GF-D8 (cell line): ENCODE measurements at regions not wholly inside any gene's neighbourhood (a gene's known extent, or its start where the extent isn't known, plus 50 kb on each side); places are given as distances from the start of the nearest gene placed in this dataset.
"Not testable (repeated sequence)": the region's sequence is repeated elsewhere in the genome, so short reads cannot be mapped to it uniquely, and the experiment has no call there.

Source experiments
- DNase-seq: peaks from one replicate; lab custom pipeline; 2025; lab: John Stamatoyannopoulos, UW

DNA sequence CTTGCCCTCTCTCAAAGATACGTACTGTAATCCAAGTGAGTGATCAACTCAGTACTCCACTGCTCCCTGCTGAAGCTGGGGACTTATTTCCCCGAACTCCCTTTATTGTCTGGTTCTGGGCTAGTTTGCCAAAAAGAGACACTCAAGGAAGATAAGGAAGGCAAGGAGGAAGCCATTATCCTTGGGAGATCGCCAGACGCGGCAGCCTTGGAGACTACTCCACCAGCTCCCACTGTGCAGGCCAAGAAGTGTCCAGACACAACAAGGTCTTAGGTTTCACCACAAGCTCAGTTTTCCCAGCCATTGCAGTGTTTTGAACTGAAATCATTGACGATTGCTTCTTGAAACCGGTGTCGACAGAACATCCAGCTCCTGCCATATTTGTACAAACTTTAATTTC is 439.6 kb upstream of the UBE2E3 start:
- DNase-seq: no peak

GRCh38 chr2:180539541-180539940 is 440.9 kb upstream of the UBE2E3 start:
- DNase-seq: peak; percentile 54

- DNase-seq: no peak
Observed at GRCh38 chr2:180535289-180535688, 445.1 kb upstream of the UBE2E3 start.

DNA sequence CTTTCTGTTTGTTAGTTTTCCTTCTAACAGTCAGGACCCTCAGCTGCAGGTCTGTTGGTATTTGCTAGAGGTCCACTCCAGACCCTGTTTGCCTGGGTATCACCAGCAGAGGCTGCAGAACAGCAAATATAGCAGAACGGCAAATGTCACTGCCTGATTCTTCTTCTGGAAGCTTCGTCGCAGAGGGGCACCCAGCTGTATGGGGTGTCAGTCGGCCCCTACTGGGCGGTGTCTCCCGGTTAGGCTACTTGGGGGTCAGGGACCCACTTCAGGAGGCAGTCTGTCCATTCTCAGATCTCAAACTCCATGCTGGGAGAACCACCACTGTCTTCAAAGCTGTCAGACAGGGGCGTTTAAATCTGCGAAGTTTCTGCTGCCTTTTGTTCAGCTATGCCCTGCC is 448.6 kb upstream of the UBE2E3 start:
- not testable (repeated sequence) for DNase-seq

GRCh38 chr2:180524499-180524898 is 455.9 kb upstream of the UBE2E3 start:
- DNase-seq: no peak

DNA sequence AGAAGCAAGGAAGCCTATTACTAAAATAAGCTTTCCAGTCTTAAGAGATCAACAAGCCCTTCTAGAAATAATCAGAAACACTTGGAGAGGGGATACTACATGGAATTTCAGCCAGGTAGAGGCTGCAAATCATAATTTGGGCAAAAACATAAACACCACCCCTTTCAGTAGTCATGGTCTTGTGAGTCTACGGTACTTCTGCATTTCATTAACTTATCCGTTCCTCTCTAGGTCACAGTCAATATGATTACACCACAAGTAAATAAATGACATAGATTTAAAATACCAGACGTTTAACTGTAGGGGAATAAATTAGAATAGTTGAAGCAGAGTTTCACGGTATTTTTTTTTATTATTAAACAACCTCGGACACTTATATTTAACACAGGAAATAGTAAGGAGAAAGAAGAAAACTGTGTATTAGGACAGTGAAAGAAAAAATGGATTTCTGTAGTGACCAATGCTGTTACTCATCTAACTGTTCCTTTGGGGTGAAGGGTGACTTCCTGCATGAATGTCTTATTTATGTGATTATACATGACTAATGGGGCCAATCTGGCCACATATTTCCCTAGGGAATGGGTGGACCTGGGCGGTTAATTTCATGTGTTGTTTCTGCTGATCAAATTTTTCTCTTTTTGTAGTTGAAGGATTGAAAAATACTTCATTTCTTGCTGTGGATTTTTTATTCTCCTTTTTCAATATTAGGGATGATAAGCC is 456.6 kb upstream of the UBE2E3 start:
- no peak for DNase-seq

GRCh38 chr2:180520921-180521581 is 459.4 kb upstream of the UBE2E3 start:
- DNase-seq: no peak

DNA sequence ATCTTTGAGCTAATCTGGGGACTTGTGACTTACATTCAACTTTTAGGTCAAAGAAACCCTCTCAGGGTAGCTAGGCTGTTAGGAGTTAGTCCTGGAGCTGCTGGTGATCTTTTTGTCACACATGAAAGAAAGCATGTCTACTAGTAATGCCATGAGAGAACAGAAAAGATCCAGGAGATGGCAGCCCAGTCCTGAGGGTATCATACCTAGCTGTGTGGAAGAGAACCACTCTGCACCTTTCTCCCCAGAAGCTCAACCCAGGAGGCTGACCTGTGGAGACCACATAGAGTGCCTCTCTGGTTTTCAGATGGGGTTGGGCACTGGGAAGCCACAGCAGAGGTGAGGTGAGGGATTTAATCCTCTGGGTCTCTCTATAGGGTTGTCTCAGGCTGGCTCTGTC is 460.2 kb upstream of the UBE2E3 start:
- DNase-seq: no peak

DNA sequence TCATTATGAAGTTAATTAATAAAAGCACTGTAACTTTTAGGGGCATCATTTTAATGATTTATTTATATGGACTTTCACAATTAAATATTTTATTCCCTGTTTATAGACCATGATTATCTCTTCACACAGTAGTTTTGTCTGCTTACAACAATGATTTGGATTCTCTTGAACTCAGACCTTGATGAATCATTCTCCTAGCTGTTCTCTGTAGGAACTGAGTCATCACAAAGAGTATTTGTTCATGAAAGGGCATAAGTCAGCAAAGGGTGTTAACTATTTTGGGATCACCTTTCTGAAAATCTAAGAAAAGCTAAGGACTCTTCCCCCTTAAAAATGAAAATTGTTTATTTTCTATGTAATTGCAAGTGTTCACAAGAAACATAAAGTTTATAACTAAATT is 461.1 kb upstream of the UBE2E3 start:
- DNase-seq: no peak

DNA sequence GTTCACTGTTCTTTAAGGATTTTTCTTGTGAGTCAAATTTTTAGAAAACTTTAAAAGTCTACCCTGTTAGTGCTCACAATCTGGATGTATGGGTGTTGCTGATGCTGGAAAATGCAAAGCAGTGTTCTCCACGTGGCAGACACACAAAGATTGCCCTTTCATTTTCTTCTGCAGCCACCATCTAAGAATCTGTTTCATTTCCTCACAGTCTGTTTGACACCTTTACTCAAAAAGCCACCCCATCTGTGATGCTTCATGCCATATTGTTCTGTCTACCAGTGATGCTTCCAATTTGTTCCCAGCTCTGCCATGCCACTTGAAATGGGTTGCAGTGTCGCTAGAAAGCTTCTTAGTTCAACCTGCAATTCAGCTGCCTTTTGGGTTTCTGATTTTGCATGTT is 464.2 kb upstream of the UBE2E3 start:
- no peak for DNase-seq

- DNase-seq: no peak
Observed at GRCh38 chr2:180513389-180513788, 467.0 kb upstream of the UBE2E3 start.

- DNase-seq: no peak
Observed at GRCh38 chr2:180508458-180508857, 471.9 kb upstream of the UBE2E3 start.

DNA sequence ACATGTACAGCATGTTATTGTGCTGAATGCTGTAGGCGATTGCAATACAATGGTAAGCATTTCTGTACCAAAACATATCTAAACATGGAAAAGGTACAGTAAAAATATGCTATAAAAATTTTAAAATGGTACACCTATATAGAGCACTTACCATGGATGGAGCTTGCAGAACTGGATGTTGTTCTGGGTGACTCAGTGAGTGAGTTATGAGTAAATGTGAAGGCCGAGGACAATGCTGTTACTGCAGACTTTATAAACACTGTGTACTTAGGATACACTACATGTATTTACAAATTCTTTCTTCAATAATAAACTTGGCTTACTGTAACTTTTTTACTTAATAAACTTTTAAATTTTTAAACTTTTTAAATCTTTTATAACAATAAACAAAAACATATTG is 473.4 kb upstream of the UBE2E3 start:
- DNase-seq: no peak

- no peak for DNase-seq
Observed at GRCh38 chr2:180505203-180505602, 475.2 kb upstream of the UBE2E3 start.

DNA sequence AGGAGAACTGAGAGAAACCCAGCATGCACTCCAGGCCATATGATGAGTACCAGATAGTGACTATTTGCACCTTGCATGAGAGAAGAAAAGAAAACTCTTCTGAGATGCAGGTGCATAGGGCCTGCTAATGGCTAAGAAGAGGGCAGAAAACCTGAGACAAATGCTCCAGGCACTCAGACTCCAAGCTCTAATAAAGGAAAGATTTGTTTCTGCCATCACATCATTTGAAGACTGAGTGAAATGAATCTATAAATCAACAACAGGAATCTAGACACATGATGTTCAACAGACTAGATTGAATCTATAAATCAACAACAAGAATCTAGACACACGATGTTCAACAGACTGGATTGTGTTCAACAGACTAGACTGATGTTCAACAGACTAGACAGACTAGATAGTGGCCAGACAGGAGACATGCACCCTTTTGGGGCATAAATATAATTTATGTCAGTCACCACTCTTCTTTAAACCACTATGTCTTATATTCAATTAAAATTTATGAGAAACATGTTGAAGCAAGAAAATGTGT is 482.7 kb upstream of the UBE2E3 start:
- DNase-seq: no peak

DNA sequence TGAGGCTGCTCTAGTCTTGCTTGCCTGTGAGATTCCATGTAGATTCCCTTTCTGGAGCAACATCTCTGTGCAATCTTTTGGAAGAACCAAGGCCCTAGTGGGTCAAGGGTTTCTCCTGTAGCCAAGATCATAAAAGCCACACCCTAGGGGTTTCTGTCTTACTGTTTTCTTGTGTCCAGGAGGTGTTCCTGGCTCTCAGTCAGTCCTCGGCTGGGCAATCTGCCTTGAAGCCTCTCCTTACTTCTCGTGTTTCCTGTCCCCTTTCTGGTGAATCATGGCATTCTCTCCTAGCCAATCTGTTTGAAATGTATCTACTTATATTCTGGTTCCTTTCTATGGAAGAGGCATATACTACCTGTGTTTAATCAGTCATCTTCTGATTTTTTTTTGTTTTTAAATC is 484.8 kb upstream of the UBE2E3 start:
- DNase-seq: no peak

GRCh38 chr2:180494286-180494685 is 486.1 kb upstream of the UBE2E3 start:
- no peak for DNase-seq

- DNase-seq: no peak
Observed at GRCh38 chr2:180482696-180483095, 475.6 kb upstream of the CWC22 start.

DNA sequence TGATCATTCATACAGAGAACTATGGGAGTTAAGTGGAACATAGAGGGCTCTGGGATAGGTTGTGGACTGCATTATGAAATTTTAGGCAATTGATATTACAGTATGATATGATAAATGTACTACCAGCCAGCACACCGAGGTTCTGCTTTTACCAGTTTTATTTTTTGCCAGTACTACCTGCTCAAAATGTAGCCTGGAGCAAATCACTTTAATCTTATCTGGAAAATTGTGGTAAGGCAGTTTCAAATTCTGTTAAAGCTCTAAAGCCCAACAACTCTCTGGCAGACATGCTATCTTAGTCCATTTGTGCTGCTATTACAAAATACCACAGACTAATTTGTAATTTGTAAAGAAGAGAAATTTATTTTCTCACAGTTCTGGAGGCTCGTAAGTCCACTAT is 474.9 kb upstream of the CWC22 start:
- DNase-seq: no peak

DNA sequence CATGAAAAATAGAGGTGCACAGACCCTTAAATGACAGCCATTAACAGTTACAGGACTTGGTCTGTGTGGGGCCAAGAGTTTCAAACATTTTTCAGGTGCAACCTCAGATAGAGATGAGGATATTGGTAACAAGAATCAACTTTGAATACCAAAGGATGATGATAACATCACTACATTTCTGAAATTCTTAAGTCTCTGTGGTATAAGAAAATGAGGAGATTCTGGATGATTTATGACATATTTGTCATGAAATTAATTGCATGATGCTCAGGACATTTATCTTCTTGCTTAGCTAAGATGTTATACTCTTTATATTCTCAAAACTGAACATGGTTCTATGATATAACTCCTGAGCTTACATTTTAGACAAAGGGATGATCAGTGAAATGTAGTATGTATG is 471.8 kb upstream of the CWC22 start:
- no peak for DNase-seq

DNA sequence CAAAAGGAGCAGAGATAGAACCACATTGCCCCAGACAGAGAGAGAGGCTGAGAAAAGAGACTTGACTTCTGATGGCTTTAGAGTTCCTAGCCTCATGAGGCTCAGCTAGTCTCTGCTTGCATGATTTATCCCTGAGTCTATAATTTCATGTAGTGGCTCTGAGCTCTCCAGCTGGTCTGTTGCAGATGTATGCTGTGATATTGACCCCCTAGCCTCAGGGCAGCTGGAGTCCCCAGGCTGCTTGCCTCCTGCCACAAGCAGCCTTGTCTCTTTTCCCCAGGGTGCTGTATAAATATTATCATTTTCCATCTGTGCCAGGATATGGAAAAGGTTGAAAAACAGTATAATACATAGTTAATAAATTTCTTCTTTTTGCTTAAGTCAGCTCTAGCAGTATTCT is 467.6 kb upstream of the CWC22 start:
- no peak for DNase-seq

DNA sequence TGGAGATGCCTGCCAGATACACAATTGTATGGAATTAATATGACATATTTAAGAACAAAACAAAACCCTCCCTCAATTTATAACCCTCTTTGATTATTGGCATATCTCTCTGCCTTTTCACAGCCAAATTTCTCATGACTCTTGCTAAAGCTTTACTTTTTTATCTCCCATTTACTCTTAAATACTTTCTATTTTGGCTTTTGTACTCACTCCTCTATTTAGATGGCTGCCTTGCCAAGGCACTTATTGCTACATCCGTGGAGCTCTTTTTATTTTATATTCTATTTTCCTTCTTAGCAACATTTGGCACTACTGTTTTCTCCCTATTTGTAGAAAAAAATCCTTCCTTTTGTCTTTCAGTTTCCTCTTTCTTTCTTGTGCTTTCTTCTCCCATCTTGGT is 466.4 kb upstream of the CWC22 start:
- no peak for DNase-seq

GRCh38 chr2:180472133-180472532 is 465.0 kb upstream of the CWC22 start:
- DNase-seq: no peak

- DNase-seq: no peak
Observed at GRCh38 chr2:180463608-180464007, 456.5 kb upstream of the CWC22 start.
